Renal cortical epithelial cell (primary cell): ENCODE measurements at regions not wholly inside any gene's neighbourhood (a gene's known extent, or its start where the extent isn't known, plus 50 kb on each side); places are given as distances from the start of the nearest gene placed in this dataset.

ENCODE experiments used
- DNase-seq: peaks from one replicate; pipeline ENCODE4 v3.0.0-alpha.2; 2011; ENCODE audit warnings: low read depth

DNA sequence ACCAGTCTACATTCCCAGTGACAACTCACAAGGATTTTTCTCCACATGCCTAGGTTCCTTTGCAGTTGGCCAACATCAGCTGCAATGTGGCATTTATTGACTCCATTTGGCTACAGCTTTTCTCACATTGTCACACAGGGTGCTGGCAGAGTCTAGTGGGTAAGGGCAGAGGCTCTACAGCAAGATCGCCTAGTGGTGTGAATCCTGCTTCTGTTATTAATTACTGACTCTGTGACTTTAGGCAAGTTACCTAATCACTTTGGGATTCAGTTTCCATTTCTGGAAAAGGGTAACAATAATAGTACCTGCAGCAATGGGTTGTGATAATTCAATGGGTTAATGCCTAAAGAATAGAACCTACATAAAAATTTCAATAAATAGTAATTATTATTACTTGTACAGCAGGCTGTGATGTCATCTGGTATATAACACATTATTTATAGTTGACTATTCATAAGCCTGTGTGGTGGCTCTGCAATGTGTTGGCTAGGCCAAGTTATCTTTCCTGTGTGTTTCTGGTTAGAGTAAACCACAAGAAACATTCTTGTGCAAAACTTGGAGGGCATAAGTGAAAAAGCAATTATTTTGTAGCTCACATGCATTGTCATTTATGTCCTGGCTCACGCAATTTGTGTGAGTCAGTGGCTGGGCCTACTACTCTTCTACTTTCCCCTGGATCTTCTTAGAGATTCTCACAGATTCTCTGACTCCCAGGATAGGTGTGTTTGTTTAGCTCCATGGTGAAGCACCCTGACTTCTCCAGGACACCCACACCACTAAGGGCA lies 59.5 kb downstream of the PTGS2 start:
- DNase-seq = peak; percentile 29

- no peak for DNase-seq
Observed at GRCh38 chr1:186618401-186619170, 61.6 kb downstream of the PTGS2 start.

GRCh38 chr1:186617926-186618325 lies 62.3 kb downstream of the PTGS2 start:
- no peak for DNase-seq

DNA sequence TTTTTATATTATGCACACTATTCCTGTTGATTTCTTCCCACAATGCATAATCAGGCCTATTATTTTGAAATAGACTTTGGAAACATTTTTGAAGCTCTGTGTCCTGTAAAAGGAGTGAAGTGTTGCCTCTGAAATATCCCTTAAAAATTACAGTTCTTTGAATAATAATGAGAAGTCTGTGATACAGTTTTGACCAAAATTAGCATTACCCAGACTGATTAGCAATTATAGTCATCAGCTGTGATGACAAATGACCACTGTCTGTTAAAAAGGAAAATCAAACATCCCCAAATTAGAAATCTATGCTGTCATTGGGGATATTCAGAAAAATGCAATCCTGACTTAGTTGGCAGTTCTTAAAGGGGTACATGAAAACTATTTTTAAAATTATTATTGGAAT lies 63.7 kb downstream of the PTGS2 start:
- DNase-seq = no peak

DNA sequence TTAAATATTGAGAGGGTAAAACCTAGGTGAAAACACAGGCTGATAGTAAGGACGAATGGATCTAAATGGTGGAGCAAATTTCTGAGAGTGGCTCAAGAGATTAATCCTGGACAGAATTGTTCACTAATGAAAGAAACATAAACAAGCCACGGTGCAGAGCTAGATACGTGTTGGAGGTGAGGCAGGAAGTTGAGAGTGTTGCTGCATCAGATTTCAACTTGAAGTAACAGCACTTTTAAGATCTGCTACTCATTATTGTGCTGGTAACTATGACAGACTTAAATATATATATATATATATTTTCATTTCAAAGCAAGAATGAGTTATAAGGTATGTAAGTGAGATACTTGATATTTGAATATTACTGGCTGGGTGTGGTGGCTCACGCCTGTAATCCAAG lies 64.9 kb downstream of the PTGS2 start:
- DNase-seq = no peak

DNA sequence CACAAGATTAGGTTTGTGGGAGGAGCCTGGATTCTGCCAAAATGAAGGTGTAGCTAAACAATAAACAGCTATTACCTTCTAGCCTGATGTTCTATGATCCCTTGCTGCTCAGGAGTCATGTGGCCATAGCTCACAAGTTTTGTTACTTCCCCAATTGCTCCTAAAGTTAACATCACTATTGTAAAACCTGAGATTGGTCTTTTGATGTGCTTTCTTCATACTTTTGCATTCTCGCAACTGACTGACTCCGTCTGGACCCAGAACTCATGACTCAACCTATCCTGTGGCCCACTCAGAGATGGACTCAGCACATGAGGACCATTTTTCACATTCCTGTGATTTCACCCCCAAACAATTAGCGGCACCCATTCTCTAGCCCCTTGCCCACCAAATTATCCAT lies 69.1 kb downstream of the PTGS2 start:
- no peak for DNase-seq

DNA sequence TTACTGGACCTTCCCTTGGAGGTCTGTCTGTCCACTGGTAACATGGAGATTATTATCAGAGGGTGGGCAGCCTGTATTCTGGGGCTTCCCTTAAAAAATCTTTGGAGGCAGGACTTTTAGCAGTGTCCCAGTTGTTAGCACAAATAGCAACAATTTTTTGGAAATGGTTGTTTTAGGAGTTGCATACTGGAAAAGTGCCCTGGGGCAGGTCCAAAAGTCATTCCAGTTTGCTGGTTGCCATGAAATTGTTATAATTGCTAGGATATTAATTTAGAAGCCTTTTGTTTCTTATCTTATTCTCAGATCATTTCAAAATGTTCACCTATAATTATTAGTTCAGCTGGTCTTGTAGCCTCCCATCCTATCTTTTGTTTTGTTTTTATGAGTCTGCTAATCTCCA lies 71.0 kb downstream of the PTGS2 start:
- no peak for DNase-seq

GRCh38 chr1:186605762-186606350 lies 74.4 kb downstream of the PTGS2 start:
- peak; percentile 3 for DNase-seq

DNA sequence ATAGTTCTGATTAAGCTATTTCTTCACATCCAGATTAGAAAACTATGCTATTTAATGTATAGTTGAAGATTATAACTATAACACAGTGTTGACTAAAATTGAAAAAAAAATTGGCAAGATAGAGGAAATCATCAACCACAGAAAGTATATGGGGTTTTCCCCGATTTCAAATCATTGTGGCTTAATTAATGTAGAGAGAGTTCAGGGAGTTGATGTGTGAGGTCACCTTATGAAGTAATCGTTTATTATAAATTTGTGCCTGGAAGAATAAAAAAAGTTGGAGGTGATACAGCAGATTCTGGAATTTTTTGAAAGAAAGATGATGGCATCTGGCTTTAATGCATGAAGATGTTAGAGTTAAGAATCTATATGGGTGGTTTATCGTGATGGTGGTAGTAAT lies 84.3 kb downstream of the PTGS2 start:
- DNase-seq = no peak

GRCh38 chr1:186578325-186579016 lies 101.8 kb downstream of the PTGS2 start:
- DNase-seq = peak; percentile 13

DNA sequence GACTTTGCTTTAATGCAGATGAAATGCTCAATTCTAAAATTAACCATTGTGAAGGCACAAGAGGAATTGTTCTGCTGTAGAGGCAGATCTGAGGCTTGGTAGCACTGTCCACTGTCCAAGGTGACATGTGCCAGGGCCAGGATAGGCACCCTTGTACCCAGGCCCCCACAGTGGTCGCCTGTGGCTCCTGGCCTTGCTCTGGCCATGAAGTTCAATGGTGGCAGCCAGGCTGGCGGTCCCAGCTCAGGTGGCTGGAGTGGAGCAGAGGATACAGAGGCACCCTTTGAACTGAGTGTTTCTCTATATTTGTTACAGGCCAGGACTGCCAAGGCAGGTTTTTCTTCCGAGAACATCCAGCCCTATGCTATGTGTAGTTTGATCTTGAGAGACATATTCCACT lies 102.6 kb downstream of the PTGS2 start:
- DNase-seq = no peak

- no peak for DNase-seq
Observed at GRCh38 chr1:186577216-186577615, 103.0 kb downstream of the PTGS2 start.

DNA sequence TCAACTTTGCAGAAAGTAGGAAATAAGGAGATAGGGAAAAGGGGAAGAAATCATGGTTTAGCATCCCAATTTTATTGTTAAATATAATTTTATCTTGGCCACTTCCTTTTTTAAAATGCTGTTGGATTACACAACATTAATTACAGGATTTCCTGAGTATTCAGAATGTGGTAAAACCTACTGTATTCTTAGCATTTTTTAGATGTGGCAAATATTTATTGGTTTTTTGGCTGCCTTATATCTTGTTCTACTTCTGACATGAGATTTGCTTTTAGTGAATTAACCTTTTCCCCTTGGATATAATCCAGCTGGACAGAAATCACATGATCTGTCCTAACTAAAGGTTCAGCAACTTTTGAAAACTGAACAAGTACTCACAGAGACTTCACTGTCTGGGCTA lies 104.9 kb downstream of the PTGS2 start:
- no peak for DNase-seq

- DNase-seq = peak; percentile 9
Observed at GRCh38 chr1:186574926-186575325, 105.3 kb downstream of the PTGS2 start.

DNA sequence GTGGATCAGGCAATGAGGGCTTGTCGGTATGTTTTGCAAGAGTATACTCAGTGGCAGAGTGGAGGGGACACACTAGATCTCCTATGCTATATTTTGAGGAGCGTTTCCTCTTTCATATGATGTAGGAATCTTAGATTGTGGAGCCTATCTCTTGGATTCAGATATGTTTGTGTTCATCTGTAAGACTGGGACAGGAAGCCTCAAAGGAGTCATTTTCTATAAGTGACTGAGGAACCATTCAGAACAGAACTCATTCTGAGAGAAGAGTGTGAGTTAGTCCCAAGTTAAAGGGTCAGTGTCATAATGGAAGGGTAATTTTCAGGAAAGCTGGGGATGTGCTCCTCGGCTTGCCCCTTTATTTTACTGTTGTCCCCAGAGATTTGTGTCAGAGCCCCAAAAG lies 107.7 kb downstream of the PTGS2 start:
- DNase-seq = no peak

- DNase-seq = no peak
Observed at GRCh38 chr1:186571771-186572170, 108.5 kb downstream of the PTGS2 start.

GRCh38 chr1:186569856-186570255 lies 108.9 kb upstream of the PDC start:
- DNase-seq = no peak

GRCh38 chr1:186568221-186568620 lies 107.3 kb upstream of the PDC start:
- DNase-seq = no peak

DNA sequence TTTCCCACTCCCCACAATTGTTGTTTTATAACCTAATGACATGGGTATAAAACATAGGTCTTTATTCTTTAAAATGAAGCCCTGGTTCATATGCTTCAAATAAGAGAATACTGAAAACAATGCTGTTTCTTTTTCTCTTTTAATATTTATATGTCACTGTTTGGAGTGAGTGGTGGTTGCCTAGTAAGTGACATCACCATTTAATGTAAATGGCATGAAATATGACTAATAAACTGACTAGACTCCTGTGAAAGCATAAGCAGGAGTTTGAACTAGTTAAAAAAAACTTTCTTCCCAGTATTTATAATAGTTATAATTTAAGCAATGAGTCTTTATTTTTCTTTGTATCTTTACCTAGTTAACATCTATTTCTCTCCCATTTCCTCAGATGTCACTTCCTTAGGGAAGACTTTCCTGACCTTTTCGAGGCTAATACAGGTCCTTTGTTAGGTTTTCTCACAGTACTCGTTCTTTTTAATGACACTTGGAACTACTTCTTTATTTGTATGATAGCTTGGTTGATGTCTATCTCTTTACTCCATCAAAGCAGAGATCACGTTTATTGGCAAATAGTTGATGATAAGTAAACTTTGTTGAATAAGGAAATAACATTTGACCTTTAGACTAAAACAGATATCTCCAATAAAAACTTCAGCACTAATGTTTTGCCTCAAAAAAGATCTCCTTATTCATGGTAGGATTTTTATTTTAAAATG lies 105.4 kb upstream of the PDC start:
- DNase-seq = no peak

DNA sequence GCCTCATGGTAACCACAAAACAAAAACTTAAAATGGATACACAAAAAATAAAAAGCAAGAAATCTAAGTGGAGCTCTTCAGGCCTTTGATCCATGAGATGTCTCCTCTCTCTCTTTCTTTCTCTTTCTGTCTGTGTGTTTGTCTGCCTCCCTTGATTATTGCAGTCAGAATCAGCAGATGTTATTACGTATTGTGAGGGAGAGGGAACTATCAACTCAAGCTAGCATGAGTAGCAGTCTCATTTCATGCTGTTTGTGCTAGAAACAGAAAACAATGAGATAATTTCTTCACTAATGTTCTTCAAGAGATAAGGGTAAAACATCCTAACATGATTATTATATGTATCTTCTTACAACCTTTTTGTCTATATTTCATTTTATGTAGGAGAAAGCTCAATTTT lies 103.7 kb upstream of the PDC start:
- no peak for DNase-seq

DNA sequence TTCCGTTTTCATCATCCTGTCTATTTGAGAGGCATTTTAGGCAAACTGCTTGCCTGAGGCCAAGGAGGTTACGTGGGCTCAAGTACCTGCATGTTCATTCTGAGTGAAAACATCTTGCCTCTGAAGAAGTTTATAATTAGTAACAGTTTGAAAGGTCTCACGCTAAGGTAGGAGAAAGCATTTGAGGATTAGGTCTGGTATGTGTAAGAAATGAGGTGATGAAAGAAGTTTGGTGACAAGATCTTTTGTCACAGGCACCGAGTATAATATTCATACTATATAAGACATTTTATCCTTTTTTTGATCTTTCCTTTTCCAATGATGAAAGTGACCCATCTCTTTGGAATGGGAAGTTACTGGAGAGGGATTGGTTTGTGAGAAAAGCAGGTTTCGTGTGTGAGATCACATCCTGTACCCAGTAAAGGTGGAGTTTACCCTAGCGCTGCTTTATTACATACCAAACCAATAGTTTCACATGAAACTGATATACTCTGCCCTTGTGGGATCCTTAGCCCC lies 98.7 kb upstream of the PDC start:
- DNase-seq = no peak
